Kidney (tissue), 13 donors: ENCODE measurements at regions not wholly inside any gene's neighbourhood (a gene's known extent, or its start where the extent isn't known, plus 50 kb on each side); places are given as distances from the start of the nearest gene placed in this dataset.

Experiments
- DNase-seq, 5 donors: peaks; one replicate each; pipeline ENCODE4 v3.0.0-alpha.2; 2013 to 2020
- FAIRE-seq: peaks from 2 replicates; lab custom pipeline; 2012; peaks lifted over from hg19 to GRCh38; lab: Jason Lieb, UNC
- H3K27ac ChIP-seq, 2 donors: one replicate each; pipeline ENCODE4 v1.7.0; 2013; ENCODE audit warnings: low read depth in 2 of 2, low read length in 2 of 2, inconsistent platforms in 1 of 2
- H3K27me3 ChIP-seq: one replicate; pipeline ENCODE4 v1.7.1; 2013; ENCODE audit warnings: low read length, inconsistent platforms; ENCODE audit not compliant: control insufficient read depth, insufficient read depth
- H3K36me3 ChIP-seq, 3 donors: one replicate each; pipeline versions ENCODE4 v1.7.0 to v1.7.1; 2013; ENCODE audit warnings: low read length in 3 of 3, control low read depth in 1 of 3, inconsistent platforms in 1 of 3; ENCODE audit not compliant: insufficient read depth in 3 of 3, control insufficient read depth in 2 of 3
- H3K4me1 ChIP-seq, 3 donors: one replicate each; pipeline versions ENCODE4 v1.7.0 to v1.7.1; 2013; ENCODE audit warnings: low read length in 3 of 3, inconsistent platforms in 1 of 3, low read depth in 1 of 3; ENCODE audit not compliant: control insufficient read depth in 2 of 3, insufficient read depth in 2 of 3
- H3K4me3 ChIP-seq, 3 donors: one replicate each; pipeline versions ENCODE4 v1.7.0 to v1.8.1; 2013; ENCODE audit warnings: low read length in 3 of 3, control low read depth in 1 of 3, inconsistent platforms in 1 of 3
- H3K9ac ChIP-seq, 3 donors: one replicate each; pipeline versions ENCODE4 v1.7.0 to v1.7.1; 2013; ENCODE audit warnings: low read length in 3 of 3, control low read depth in 1 of 3, inconsistent platforms in 1 of 3
- H3K9me3 ChIP-seq, 3 donors: one replicate each; pipeline versions ENCODE4 v1.7.0 to v1.7.1; 2013; ENCODE audit warnings: low read length in 3 of 3, control low read depth in 1 of 3, inconsistent platforms in 1 of 3; ENCODE audit not compliant: control insufficient read depth in 2 of 3, insufficient read depth in 1 of 3
- intact Hi-C: fragments of 100-400 bp; cut with DNase I; formaldehyde crosslinking; loops from one replicate; pipeline ENCODE4 v1.11.1; 2022
- TF ChIP-seq, protein P1 (sequence below): IDR thresholded peaks from 3 replicates; pipeline ENCODE4 v1.5.1; 2012; ENCODE audit warnings: mild to moderate bottlenecking, moderate library complexity, borderline replicate concordance; ENCODE audit not compliant: insufficient read depth; ENCODE audit errors: extremely low read depth
- donor health status: control.
- donor health status: control.
- donor health status: control.
- donor health status: control.
- donor health status: control.
- donor health status: DM: yes; HTN: yes; CAD: no.
- donor health status: Normal renal cell carcinoma (clear cell type).

DNA sequence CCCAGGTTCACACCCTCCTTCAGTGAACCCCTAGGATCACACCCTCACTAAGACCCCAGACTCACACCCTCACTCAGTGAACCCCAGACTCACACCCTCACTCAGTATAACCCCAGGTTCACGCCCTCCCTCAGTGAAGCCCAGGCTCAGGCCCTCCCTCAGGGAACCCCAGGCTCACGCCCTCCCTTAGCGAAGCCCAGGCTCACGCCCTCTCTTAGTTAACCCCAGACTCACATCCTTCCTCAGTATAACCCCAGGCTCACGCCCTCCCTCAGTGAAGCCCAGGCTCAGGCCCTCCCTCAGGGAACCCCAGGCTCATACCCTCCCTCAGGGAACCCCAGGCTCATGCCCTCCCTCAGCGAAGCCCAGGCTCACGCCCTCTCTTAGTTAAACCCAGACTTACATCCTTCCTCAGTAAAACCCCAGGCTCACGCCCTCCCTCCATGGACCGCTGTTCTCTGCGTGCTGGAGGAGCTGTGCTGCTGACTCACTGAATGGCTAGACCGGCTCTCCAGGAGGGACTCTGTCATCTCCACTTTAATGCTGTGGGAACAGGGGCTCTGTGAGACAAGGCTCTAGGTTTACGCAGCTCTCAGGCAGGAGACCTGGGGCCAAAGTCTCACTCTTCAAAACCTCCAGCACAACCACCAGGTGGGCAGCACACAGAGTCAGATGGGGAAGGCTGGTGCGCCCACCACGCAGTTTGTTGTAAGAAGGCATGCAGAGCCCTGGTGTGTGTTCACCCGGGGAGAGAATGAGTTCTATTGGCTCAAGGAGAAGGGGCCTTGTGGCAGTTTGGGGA is 506.9 kb upstream of the MYT1L start:
- no peaks in the 10 kb centered on the region for H3K36me3 ChIP-seq
- DNase-seq: peak in 1 of 5 donors; percentile 24

DNA sequence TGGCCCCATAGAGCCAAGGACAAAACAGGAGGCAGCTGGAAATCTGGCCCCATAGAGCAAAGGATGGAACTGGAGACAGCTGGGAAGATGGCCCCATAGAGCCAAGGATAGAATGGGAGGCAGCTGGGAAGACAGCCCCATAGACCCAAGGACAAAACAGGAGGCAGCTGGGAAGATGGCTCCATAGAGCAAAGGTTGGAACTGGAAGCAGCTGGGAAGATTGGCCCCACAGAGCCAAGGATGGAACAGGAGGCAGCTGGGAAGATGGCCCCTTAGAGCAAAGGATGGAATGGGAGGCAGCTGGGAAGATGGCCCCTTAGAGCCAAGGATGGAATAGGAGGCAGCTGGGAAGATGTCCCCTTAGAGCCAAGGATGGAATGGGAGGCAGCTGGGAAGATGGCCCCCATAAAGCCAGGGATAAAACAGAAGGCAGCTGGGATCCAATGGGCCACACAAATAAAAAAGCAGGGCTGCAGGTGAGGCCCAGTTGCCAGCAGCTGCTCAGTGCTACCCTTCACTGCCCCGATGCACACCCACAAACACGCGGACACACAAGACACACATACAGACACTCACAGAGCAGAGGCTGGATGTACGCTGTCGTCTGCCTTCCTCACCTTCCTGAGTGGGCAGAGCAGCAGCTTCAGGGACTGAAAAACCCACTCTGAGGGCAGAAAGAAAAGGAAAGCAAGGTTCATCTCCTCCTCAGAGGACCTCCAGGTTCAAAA is 505.4 kb upstream of the MYT1L start:
- no peak for FAIRE-seq
- TF ChIP-seq, protein P1, sequence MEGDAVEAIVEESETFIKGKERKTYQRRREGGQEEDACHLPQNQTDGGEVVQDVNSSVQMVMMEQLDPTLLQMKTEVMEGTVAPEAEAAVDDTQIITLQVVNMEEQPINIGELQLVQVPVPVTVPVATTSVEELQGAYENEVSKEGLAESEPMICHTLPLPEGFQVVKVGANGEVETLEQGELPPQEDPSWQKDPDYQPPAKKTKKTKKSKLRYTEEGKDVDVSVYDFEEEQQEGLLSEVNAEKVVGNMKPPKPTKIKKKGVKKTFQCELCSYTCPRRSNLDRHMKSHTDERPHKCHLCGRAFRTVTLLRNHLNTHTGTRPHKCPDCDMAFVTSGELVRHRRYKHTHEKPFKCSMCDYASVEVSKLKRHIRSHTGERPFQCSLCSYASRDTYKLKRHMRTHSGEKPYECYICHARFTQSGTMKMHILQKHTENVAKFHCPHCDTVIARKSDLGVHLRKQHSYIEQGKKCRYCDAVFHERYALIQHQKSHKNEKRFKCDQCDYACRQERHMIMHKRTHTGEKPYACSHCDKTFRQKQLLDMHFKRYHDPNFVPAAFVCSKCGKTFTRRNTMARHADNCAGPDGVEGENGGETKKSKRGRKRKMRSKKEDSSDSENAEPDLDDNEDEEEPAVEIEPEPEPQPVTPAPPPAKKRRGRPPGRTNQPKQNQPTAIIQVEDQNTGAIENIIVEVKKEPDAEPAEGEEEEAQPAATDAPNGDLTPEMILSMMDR: no peak
- Histone ChIP-seq H3K4me1 (no peaks in the 10 kb centered on the region), H3K9me3 (no peaks in the 10 kb centered on the region), H3K36me3 (no peaks in the 10 kb centered on the region), H3K27me3 (no peaks in the 10 kb centered on the region), H3K9ac (no peak overlapping the region), H3K4me3 (no peak overlapping the region), H3K27ac (no peak overlapping the region)
- peak in 1 of 5 donors; percentile 14 for DNase-seq
- intact Hi-C loops: no loop called here

More for the DNA sequence above, 506.9 kb upstream of the MYT1L start:
- intact Hi-C loops: no loop called here
- Histone ChIP-seq H3K27me3 (no peaks in the 10 kb centered on the region), H3K4me3 (no peak overlapping the region), H3K9ac (no peak overlapping the region), H3K9me3 (no peaks in the 10 kb centered on the region), H3K27ac (no peak overlapping the region), H3K4me1 (no peaks in the 10 kb centered on the region)
- TF ChIP-seq, protein P1: no peak
- no peak for FAIRE-seq

DNA sequence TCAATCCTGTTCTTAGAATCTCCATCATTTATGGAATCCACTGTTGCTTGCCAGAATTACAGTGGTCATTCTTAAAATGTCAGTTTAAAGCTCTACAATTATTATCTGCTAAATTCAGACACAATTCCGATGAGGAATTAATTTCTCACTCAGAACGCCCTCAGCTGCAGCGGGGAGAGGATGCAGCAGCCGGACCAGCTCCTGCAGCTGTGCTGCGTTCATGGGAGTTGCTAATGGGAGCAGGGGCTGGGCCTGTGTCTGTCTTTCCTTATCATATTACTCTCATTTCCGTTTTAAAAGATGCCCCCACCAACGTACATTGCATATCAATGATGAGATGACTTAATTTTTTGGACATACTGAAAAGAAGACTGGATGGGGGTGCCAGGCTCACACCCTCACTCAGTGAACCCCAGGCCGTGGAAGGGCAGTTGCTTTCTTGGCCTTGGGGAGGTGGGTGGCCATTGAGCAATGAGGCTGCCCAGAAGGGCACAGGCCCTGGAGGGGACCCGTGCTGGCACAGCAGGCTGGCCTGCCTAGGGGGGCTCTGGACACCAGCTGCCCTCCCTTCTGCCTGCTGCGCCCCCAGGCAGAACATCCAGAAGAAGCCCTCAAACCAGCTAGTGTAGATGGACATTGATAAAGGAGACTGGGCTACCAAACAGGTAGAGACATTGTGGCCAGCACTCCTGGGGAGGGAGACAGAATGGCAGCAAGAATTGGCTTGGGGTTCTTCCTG is 503.6 kb upstream of the MYT1L start:
- FAIRE-seq: no peak
- Histone ChIP-seq H3K27me3 (no peaks in the 10 kb centered on the region), H3K4me1 (no peaks in the 10 kb centered on the region), H3K27ac (no peak overlapping the region), H3K9ac (no peak overlapping the region), H3K9me3 (no peaks in the 10 kb centered on the region), H3K4me3 (no peak overlapping the region), H3K36me3 (no peaks in the 10 kb centered on the region)
- DNase-seq: no peak
- intact Hi-C loops: no loop called here
- TF ChIP-seq, protein P1: no peak
